Transverse colon (tissue), 4 donors: ENCODE measurements at regions not wholly inside any gene's neighbourhood (a gene's known extent, or its start where the extent isn't known, plus 50 kb on each side); places are given as distances from the start of the nearest gene placed in this dataset.

ENCODE experiments used
- CTCF ChIP-seq, 5 experiments: fragments of 200-600 bp in 3 of 5; fragments of 450-650 bp in 2 of 5; sonication (generic) in 3 of 5; IDR thresholded peaks; 1 replicate in 2 of 5; 2 replicates in 3 of 5; pipeline ENCODE4 v1.5.1; 2016 to 2017; ENCODE audit warnings: antibody characterized with exemption in 5 of 5, inconsistent platforms in 3 of 5, mild to moderate bottlenecking in 2 of 5, moderate library complexity in 1 of 5
- EP300 ChIP-seq: sonication (generic); formaldehyde crosslinking; IDR thresholded peaks from one replicate; pipeline ENCODE4 v1.6.1; 2017; ENCODE audit warnings: antibody characterized with exemption, low read depth
- POLR2A ChIP-seq: fragments of 450-650 bp; IDR thresholded peaks from one replicate; pipeline ENCODE4 v1.6.1; 2016; ENCODE audit warnings: antibody characterized with exemption, mild to moderate bottlenecking, moderate library complexity
- POLR2AphosphoS5 ChIP-seq, 3 donors: sonication (generic); formaldehyde crosslinking; IDR thresholded peaks; one replicate each; pipeline ENCODE4 v1.6.1; 2016; ENCODE audit warnings: antibody characterized with exemption in 3 of 3

- TF ChIP-seq CTCF (IDR thresholded peaks at IDR 0.05): no peak
- TF ChIP-seq EP300: no peak
- no peak for TF ChIP-seq POLR2AphosphoS5 (IDR thresholded peaks at IDR 0.05)
- no peak for TF ChIP-seq POLR2A
Measured at GRCh38 chr14:98931126-98931525, 340.9 kb downstream of the BCL11B start.
